ENCODE measurements at regions not wholly inside any gene's neighbourhood (a gene's known extent, or its start where the extent isn't known, plus 50 kb on each side); places are given as distances from the start of the nearest gene placed in this dataset.
"Not testable (repeated sequence)": the region's sequence is repeated elsewhere in the genome, so short reads cannot be mapped to it uniquely, and the experiment has no call there.

GRCh38 chrX:35392232-35392631, 405.9 kb upstream of the MAGEB16 start:
- Histone ChIP-seq H3K27ac (ENCODE audit: low read length) (no peak overlapping the region), H3K27me3 (ENCODE audit: control insufficient read depth, insufficient read depth, low read length) (no peaks in the 10 kb centered on the region), H3K4me1 (ENCODE audit: control insufficient read depth, insufficient read depth, low read length) (no peaks in the 10 kb centered on the region), H3K9me3 (ENCODE audit: control insufficient read depth, low read depth, low read length) (no peaks in the 10 kb centered on the region), H3K36me3 (ENCODE audit: control insufficient read depth, insufficient read depth, low read length) (no peaks in the 10 kb centered on the region), H3K4me3 (ENCODE audit: low read length) (no peak overlapping the region)
- WGBS (ENCODE audit: insufficient coverage, low lambda C conversion rate) = no CpG with 5 or more reads among the region's 2 CpGs
- no peak for DNase-seq

DNA sequence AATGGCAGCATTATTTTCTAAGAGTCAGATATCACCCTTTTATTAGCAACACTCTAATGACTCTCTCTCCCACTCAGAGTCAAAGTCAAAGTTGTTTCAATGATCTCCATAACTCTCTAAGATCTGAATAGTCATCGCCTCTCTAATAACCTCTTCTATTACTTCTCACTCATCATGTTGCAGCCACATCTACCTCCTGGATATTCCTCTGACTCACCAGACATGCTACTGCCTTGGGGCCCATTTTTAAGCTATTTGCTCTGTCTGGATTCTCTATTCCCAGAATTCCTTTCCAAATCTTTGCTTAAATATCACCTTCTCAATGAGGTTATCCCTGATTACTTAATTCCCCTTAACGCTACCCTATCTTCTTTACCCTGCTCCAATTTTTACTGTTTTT, 391.8 kb upstream of the MAGEB16 start:
- 100% methylated on average over 1 of the region's 2 CpGs for WGBS (ENCODE audit: insufficient coverage, low lambda C conversion rate)
- Histone ChIP-seq H3K27ac (ENCODE audit: low read length) (no peak overlapping the region), H3K9me3 (ENCODE audit: control insufficient read depth, low read depth, low read length) (no peaks in the 10 kb centered on the region), H3K36me3 (ENCODE audit: control insufficient read depth, insufficient read depth, low read length) (no peaks in the 10 kb centered on the region), H3K27me3 (ENCODE audit: control insufficient read depth, insufficient read depth, low read length) (no peaks in the 10 kb centered on the region), H3K4me3 (ENCODE audit: low read length) (no peak overlapping the region), H3K4me1 (ENCODE audit: control insufficient read depth, insufficient read depth, low read length) (no peaks in the 10 kb centered on the region)
- DNase-seq = no peak

DNA sequence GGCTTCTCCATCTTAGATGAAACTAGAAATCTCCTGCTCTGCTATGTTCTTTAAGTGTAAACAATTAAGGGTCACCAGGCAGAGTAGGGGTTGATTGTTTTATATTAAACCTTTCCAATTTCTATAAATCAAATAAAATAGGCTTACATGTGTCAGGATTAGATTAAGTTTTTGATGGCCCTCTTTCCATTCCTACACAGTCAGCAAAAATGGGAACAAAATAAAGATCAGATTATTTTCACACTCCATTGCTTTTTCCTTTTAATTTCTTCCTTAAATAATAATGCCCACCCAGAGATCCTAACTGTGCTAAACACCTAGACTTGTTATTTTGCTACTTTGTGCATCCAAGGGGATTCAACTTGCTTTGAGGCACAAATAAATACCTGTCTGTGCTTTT, 381.4 kb upstream of the MAGEB16 start:
- no peak overlapping the region for H3K27ac ChIP-seq (ENCODE audit: low read length)
- no peaks in the 10 kb centered on the region for H3K27me3 ChIP-seq (ENCODE audit: control insufficient read depth, insufficient read depth, low read length)
- no peak overlapping the region for H3K4me3 ChIP-seq (ENCODE audit: low read length)
- DNase-seq = no peak
- H3K4me1 ChIP-seq (ENCODE audit: control insufficient read depth, insufficient read depth, low read length) = no peaks in the 10 kb centered on the region
- no peaks in the 10 kb centered on the region for H3K36me3 ChIP-seq (ENCODE audit: control insufficient read depth, insufficient read depth, low read length)
- H3K9me3 ChIP-seq (ENCODE audit: control insufficient read depth, low read depth, low read length) = no peaks in the 10 kb centered on the region

GRCh38 chrX:35432056-35432455, 366.1 kb upstream of the MAGEB16 start:
- 100% methylated on average over 1 of the region's 2 CpGs for WGBS (ENCODE audit: insufficient coverage, low lambda C conversion rate)

DNA sequence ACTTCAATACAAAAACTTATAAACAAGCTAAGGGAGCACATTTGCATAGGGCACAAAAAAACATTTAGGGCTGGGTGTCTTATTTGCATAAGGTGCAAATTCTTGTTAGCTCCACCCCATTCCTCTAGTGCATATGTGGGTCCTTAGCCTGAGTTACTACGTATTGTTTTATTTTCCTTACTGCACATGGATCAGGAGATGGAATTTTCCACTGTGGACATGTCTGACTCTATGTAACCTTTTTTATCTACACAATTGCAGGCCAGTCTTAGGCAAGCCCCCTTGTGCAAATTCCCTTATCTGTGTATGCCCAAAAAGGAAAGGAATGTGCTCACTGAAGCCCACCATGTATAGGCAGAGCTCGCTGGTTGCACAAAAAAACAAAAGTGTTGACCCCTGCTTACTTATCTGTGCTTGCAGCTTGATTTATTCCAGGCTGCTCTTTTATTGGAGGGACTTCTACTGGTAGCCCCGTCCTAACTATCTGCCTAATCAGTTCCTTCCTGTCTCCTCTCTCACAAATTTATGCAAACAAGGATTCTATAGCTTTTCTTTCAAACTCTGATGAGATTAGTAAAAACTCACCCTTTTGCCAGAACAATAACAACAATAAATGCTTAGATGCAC, 359.0 kb upstream of the MAGEB16 start:
- Histone ChIP-seq H3K9me3 (ENCODE audit: control insufficient read depth, low read depth, low read length) (no peaks in the 10 kb centered on the region), H3K4me1 (ENCODE audit: control insufficient read depth, insufficient read depth, low read length) (no peaks in the 10 kb centered on the region), H3K36me3 (ENCODE audit: control insufficient read depth, insufficient read depth, low read length) (no peaks in the 10 kb centered on the region), H3K27me3 (ENCODE audit: control insufficient read depth, insufficient read depth, low read length) (no peaks in the 10 kb centered on the region), H3K27ac (ENCODE audit: low read length) (no peak overlapping the region), H3K4me3 (ENCODE audit: low read length) (no peak overlapping the region)
- DNase-seq = no peak
- WGBS (ENCODE audit: insufficient coverage, low lambda C conversion rate) = no CpG with 5 or more reads among the region's 3 CpGs

More at GRCh38 chrX:35432056-35432455, 366.1 kb upstream of the MAGEB16 start:
- Histone ChIP-seq H3K9me3 (ENCODE audit: control insufficient read depth, low read depth, low read length) (no peaks in the 10 kb centered on the region), H3K4me3 (ENCODE audit: low read length) (no peak overlapping the region), H3K36me3 (ENCODE audit: control insufficient read depth, insufficient read depth, low read length) (no peaks in the 10 kb centered on the region), H3K27ac (ENCODE audit: low read length) (no peak overlapping the region), H3K27me3 (ENCODE audit: control insufficient read depth, insufficient read depth, low read length) (no peaks in the 10 kb centered on the region), H3K4me1 (ENCODE audit: control insufficient read depth, insufficient read depth, low read length) (no peaks in the 10 kb centered on the region)
- no peak for DNase-seq

DNA sequence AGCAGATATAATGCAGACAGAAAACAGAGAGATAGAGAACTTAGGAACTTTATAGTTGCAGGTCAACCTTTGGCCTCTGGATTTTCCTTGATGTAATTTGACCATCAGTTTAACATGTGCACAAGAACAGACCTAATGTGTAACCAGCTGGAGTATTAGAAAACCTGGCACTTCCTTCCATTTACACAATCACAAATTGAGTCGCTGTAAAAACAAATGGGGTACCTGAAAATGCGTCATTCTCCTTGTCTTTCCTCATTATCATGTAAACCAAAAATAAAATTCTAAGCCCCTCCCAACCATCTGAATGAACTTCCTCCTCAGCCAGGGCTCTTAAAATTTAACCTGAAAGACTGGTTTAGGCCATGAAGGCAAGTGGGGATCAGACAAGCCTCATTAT, 358.4 kb upstream of the MAGEB16 start:
- no peaks in the 10 kb centered on the region for H3K36me3 ChIP-seq (ENCODE audit: control insufficient read depth, insufficient read depth, low read length)
- H3K27me3 ChIP-seq (ENCODE audit: control insufficient read depth, insufficient read depth, low read length) = no peaks in the 10 kb centered on the region
- H3K9me3 ChIP-seq (ENCODE audit: control insufficient read depth, low read depth, low read length) = no peaks in the 10 kb centered on the region
- WGBS (ENCODE audit: insufficient coverage, low lambda C conversion rate) = no CpG with 5 or more reads among the region's 2 CpGs
- H3K4me3 ChIP-seq (ENCODE audit: low read length) = no peak overlapping the region
- no peaks in the 10 kb centered on the region for H3K4me1 ChIP-seq (ENCODE audit: control insufficient read depth, insufficient read depth, low read length)
- peak in 1 of 2 donors; percentile 36 for DNase-seq
- H3K27ac ChIP-seq (ENCODE audit: low read length) = peak overlapping the region; percentile 25

- Histone ChIP-seq H3K4me1 (ENCODE audit: control insufficient read depth, insufficient read depth, low read length) (no peaks in the 10 kb centered on the region), H3K27me3 (ENCODE audit: control insufficient read depth, insufficient read depth, low read length) (no peaks in the 10 kb centered on the region), H3K9me3 (ENCODE audit: control insufficient read depth, low read depth, low read length) (no peaks in the 10 kb centered on the region), H3K4me3 (ENCODE audit: low read length) (no peak overlapping the region), H3K27ac (ENCODE audit: low read length) (no peak overlapping the region), H3K36me3 (ENCODE audit: control insufficient read depth, insufficient read depth, low read length) (no peaks in the 10 kb centered on the region)
- no peak for DNase-seq
Measured at GRCh38 chrX:35442421-35442820, 355.7 kb upstream of the MAGEB16 start.

DNA sequence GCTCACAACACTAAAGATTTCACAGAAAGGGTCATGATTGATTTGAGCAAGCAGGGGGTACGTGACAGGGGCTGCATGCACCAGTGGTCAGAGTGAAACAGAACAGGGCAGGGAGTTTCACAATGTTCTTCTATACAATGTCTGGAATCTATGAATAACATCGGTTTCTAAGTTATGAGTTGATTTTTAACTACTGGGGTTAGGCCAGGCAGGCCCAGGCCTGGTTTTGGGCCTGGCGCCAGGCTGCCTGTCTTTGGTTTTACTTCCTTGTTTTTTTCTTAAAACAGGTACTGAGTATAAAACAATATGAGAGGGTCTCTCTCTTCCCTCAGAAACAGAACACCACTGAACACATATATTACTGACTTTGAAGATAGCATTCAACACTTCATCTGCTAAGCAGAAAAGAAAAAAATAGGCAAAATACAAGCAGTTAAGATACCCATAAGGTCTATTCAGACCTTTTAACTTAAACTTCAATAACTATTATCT, 355.0 kb upstream of the MAGEB16 start:
- not testable (repeated sequence) for H3K27ac ChIP-seq (ENCODE audit: low read length); H3K9me3 ChIP-seq (ENCODE audit: control insufficient read depth, low read depth, low read length); H3K4me3 ChIP-seq (ENCODE audit: low read length); DNase-seq; H3K36me3 ChIP-seq (ENCODE audit: control insufficient read depth, insufficient read depth, low read length); H3K4me1 ChIP-seq (ENCODE audit: control insufficient read depth, insufficient read depth, low read length); H3K27me3 ChIP-seq (ENCODE audit: control insufficient read depth, insufficient read depth, low read length)
- WGBS (ENCODE audit: insufficient coverage, low lambda C conversion rate) = no CpG with 5 or more reads among the region's 3 CpGs

- H3K4me1 ChIP-seq (ENCODE audit: control insufficient read depth, insufficient read depth, low read length) = no peaks in the 10 kb centered on the region
- WGBS (ENCODE audit: insufficient coverage, low lambda C conversion rate) = no CpG with 5 or more reads among the region's 2 CpGs
- no peaks in the 10 kb centered on the region for H3K36me3 ChIP-seq (ENCODE audit: control insufficient read depth, insufficient read depth, low read length)
- no peak for DNase-seq
- H3K27me3 ChIP-seq (ENCODE audit: control insufficient read depth, insufficient read depth, low read length) = no peaks in the 10 kb centered on the region
- H3K27ac ChIP-seq (ENCODE audit: low read length) = no peak overlapping the region
- no peak overlapping the region for H3K4me3 ChIP-seq (ENCODE audit: low read length)
- H3K9me3 ChIP-seq (ENCODE audit: control insufficient read depth, low read depth, low read length) = no peaks in the 10 kb centered on the region
Measured at GRCh38 chrX:35444671-35445355, 353.3 kb upstream of the MAGEB16 start.

DNA sequence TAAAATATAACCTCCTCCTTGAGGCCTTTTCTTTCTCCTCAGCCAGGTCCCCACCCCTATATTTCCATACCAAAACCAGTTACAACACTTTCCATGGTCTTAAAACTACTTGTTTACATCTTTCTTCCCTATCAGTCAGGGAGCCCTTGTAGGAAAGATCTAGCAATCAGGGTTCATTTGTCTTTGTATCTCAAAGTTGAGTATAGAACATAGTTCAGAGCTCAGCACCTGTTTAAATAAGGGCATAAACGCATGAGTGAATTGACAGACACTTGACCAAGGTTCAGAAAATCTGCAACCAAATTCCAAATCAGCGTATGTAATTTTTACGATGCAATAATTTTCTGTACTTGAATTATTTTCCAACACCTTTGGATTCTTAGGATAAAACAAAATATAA, 352.2 kb upstream of the MAGEB16 start:
- H3K4me3 ChIP-seq (ENCODE audit: low read length) = no peak overlapping the region
- no peaks in the 10 kb centered on the region for H3K4me1 ChIP-seq (ENCODE audit: control insufficient read depth, insufficient read depth, low read length)
- H3K27me3 ChIP-seq (ENCODE audit: control insufficient read depth, insufficient read depth, low read length) = no peaks in the 10 kb centered on the region
- H3K9me3 ChIP-seq (ENCODE audit: control insufficient read depth, low read depth, low read length) = no peaks in the 10 kb centered on the region
- DNase-seq = peak in 1 of 2 donors; percentile 19
- no peaks in the 10 kb centered on the region for H3K36me3 ChIP-seq (ENCODE audit: control insufficient read depth, insufficient read depth, low read length)
- H3K27ac ChIP-seq (ENCODE audit: low read length) = no peak overlapping the region
- WGBS (ENCODE audit: insufficient coverage, low lambda C conversion rate) = no CpG with 5 or more reads among the region's 3 CpGs

- no CpG with 5 or more reads among the region's 1 CpG for WGBS (ENCODE audit: insufficient coverage, low lambda C conversion rate)
- Histone ChIP-seq H3K27me3 (ENCODE audit: control insufficient read depth, insufficient read depth, low read length) (no peaks in the 10 kb centered on the region), H3K4me3 (ENCODE audit: low read length) (no peak overlapping the region), H3K9me3 (ENCODE audit: control insufficient read depth, low read depth, low read length) (no peaks in the 10 kb centered on the region), H3K4me1 (ENCODE audit: control insufficient read depth, insufficient read depth, low read length) (no peaks in the 10 kb centered on the region), H3K27ac (ENCODE audit: low read length) (no peak overlapping the region), H3K36me3 (ENCODE audit: control insufficient read depth, insufficient read depth, low read length) (no peaks in the 10 kb centered on the region)
- no peak for DNase-seq
Measured at GRCh38 chrX:35456891-35457290, 341.3 kb upstream of the MAGEB16 start.
